GM12878 (cell line): ENCODE measurements at regions not wholly inside any gene's neighbourhood (a gene's known extent, or its start where the extent isn't known, plus 50 kb on each side); places are given as distances from the start of the nearest gene placed in this dataset.

Experiments
- CHD1 ChIP-seq: IDR thresholded peaks from 2 replicates; pipeline ENCODE4 v1.6.1; 2012; ENCODE audit warnings: low read depth, low read length, improper control_type of control experiment
- EGR1 ChIP-seq, 2 experiments: IDR thresholded peaks; 1 replicate in 1 of 2; 2 replicates in 1 of 2; pipeline ENCODE4 v1.6.1; 2011 to 2012; ENCODE audit warnings: low read depth in 2 of 2, low read length in 2 of 2, borderline replicate concordance in 1 of 2, mild to moderate bottlenecking in 1 of 2, moderate library complexity in 1 of 2
- MTA2 ChIP-seq: fragments of 450-650 bp; IDR thresholded peaks from 2 replicates; pipeline ENCODE4 v1.6.1; 2016; ENCODE audit warnings: low read depth, mild to moderate bottlenecking, moderate library complexity
- NFIC ChIP-seq: IDR thresholded peaks from 2 replicates; pipeline ENCODE4 v1.6.1; 2012; ENCODE audit warnings: low read depth, mild to moderate bottlenecking, inconsistent platforms, low read length, moderate library complexity
- YBX1 ChIP-seq: fragments of 450-650 bp; IDR thresholded peaks from 2 replicates; pipeline ENCODE4 v1.6.1; 2016; ENCODE audit warnings: antibody characterized with exemption
- ZNF24 ChIP-seq: fragments of 450-650 bp; IDR thresholded peaks from 2 replicates; pipeline ENCODE4 v1.6.1; 2017; ENCODE audit warnings: antibody characterized with exemption, mild to moderate bottlenecking
- TF ChIP-seq, protein P1 (sequence below): fragments of 450-650 bp; IDR thresholded peaks from 2 replicates; pipeline ENCODE4 v1.6.1; 2017; ENCODE audit warnings: mild to moderate bottlenecking, moderate library complexity
- TF ChIP-seq, protein P2 (sequence below): IDR thresholded peaks from 2 replicates; pipeline ENCODE4 v1.6.1; 2012; ENCODE audit warnings: mild to moderate bottlenecking, low read depth, low read length

DNA sequence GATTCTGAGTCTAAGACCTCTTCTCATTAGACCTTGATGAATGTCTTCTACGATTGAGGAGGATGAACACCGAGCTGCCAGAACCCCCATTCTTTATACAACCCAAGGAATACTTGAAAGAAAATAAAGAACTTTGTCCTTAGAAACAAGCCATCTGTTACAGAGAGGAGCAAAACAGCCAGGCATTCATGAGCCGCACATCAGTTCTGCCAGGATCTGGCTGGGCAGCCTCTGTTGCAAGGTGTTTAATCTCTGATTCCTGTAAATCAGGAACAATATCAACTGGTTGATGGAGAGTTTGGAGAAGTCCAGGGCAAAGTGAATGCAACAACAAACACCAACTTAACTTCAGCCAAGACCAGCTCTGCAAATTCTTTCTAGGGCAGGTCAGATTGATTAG is 165.5 kb upstream of the DMAC1 start (continued):
- TF ChIP-seq, protein P1, sequence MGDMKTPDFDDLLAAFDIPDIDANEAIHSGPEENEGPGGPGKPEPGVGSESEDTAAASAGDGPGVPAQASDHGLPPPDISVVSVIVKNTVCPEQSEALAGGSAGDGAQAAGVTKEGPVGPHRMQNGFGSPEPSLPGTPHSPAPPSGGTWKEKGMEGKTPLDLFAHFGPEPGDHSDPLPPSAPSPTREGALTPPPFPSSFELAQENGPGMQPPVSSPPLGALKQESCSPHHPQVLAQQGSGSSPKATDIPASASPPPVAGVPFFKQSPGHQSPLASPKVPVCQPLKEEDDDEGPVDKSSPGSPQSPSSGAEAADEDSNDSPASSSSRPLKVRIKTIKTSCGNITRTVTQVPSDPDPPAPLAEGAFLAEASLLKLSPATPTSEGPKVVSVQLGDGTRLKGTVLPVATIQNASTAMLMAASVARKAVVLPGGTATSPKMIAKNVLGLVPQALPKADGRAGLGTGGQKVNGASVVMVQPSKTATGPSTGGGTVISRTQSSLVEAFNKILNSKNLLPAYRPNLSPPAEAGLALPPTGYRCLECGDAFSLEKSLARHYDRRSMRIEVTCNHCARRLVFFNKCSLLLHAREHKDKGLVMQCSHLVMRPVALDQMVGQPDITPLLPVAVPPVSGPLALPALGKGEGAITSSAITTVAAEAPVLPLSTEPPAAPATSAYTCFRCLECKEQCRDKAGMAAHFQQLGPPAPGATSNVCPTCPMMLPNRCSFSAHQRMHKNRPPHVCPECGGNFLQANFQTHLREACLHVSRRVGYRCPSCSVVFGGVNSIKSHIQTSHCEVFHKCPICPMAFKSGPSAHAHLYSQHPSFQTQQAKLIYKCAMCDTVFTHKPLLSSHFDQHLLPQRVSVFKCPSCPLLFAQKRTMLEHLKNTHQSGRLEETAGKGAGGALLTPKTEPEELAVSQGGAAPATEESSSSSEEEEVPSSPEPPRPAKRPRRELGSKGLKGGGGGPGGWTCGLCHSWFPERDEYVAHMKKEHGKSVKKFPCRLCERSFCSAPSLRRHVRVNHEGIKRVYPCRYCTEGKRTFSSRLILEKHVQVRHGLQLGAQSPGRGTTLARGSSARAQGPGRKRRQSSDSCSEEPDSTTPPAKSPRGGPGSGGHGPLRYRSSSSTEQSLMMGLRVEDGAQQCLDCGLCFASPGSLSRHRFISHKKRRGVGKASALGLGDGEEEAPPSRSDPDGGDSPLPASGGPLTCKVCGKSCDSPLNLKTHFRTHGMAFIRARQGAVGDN, result no peak
- TF ChIP-seq YBX1 (no peak), EGR1 (IDR thresholded peaks at IDR 0.05; ENCODE audit: borderline replicate concordance in 1 of 2, low read depth in 2 of 2, low read length in 2 of 2) (no peak), MTA2 (no peak), NFIC (no peak), ZNF24 (no peak), CHD1 (no peak)
- TF ChIP-seq, protein P2, sequence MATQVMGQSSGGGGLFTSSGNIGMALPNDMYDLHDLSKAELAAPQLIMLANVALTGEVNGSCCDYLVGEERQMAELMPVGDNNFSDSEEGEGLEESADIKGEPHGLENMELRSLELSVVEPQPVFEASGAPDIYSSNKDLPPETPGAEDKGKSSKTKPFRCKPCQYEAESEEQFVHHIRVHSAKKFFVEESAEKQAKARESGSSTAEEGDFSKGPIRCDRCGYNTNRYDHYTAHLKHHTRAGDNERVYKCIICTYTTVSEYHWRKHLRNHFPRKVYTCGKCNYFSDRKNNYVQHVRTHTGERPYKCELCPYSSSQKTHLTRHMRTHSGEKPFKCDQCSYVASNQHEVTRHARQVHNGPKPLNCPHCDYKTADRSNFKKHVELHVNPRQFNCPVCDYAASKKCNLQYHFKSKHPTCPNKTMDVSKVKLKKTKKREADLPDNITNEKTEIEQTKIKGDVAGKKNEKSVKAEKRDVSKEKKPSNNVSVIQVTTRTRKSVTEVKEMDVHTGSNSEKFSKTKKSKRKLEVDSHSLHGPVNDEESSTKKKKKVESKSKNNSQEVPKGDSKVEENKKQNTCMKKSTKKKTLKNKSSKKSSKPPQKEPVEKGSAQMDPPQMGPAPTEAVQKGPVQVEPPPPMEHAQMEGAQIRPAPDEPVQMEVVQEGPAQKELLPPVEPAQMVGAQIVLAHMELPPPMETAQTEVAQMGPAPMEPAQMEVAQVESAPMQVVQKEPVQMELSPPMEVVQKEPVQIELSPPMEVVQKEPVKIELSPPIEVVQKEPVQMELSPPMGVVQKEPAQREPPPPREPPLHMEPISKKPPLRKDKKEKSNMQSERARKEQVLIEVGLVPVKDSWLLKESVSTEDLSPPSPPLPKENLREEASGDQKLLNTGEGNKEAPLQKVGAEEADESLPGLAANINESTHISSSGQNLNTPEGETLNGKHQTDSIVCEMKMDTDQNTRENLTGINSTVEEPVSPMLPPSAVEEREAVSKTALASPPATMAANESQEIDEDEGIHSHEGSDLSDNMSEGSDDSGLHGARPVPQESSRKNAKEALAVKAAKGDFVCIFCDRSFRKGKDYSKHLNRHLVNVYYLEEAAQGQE, result no peak
